H1 (cell line): ENCODE measurements at regions not wholly inside any gene's neighbourhood (a gene's known extent, or its start where the extent isn't known, plus 50 kb on each side); places are given as distances from the start of the nearest gene placed in this dataset.

ENCODE experiments used
- CTCF ChIA-PET: fragments of 300-600 bp; sonication (Branson Sonifier 250); formaldehyde crosslinking; loops from one replicate; lab custom pipeline; 2021; ENCODE audit not compliant: partially characterized antibody; lab: Charles Lee
- POLR2A ChIA-PET: fragments of 300-600 bp; sonication (Branson Sonifier 250); formaldehyde crosslinking; loops from one replicate; lab custom pipeline; 2021; ENCODE audit warnings: inconsistent platforms; ENCODE audit not compliant: partially characterized antibody; lab: Charles Lee
- DNase-seq, 2 experiments: peaks; one replicate each; pipeline versions ENCODE4 v3.0.0 to v3.0.0-alpha.2; 2010 to 2022; ENCODE audit warnings: low spot score in 2 of 2, low read depth in 1 of 2, mixed read lengths in 1 of 2
- FAIRE-seq: peaks from 2 replicates; lab custom pipeline; 2011; peaks lifted over from hg19 to GRCh38; lab: Jason Lieb, UNC
- H2AFZ ChIP-seq: 2 replicates; pipeline ENCODE4 v1.8.1; 2012; ENCODE audit warnings: low read length, inconsistent platforms
- H2AK5ac ChIP-seq: 2 replicates; pipeline ENCODE4 v1.6.1; 2013; ENCODE audit warnings: low read depth, low read length
- H2BK120ac ChIP-seq: replicated peaks from 2 replicates; pipeline ENCODE3; 2013; ENCODE audit warnings: low read depth, low read length, inconsistent platforms
- H2BK12ac ChIP-seq: 2 replicates; pipeline ENCODE4 v1.6.1; 2013; ENCODE audit warnings: low read depth, low read length
- H2BK15ac ChIP-seq: 2 replicates; pipeline ENCODE4 v1.6.1; 2013; ENCODE audit warnings: low read length
- H2BK20ac ChIP-seq: 2 replicates; pipeline ENCODE4 v1.6.1; 2013; ENCODE audit warnings: low read length
- H2BK5ac ChIP-seq: 2 replicates; pipeline ENCODE4 v1.6.1; 2013; ENCODE audit warnings: low read depth, low read length
- H3K14ac ChIP-seq: 2 replicates; pipeline ENCODE4 v1.6.1; 2013; ENCODE audit warnings: inconsistent platforms; ENCODE audit not compliant: insufficient read length
- H3K18ac ChIP-seq: 2 replicates; pipeline ENCODE4 v1.6.1; 2013; ENCODE audit warnings: low read length; ENCODE audit errors: extremely low read depth
- H3K23ac ChIP-seq: 2 replicates; pipeline ENCODE4 v1.6.1; 2013; ENCODE audit warnings: inconsistent platforms; ENCODE audit not compliant: insufficient read length
- H3K23me2 ChIP-seq: 2 replicates; pipeline ENCODE4 v1.6.1; 2013; ENCODE audit warnings: low read depth, low read length
- H3K27ac ChIP-seq: 2 replicates; pipeline ENCODE4 v1.6.1; 2011; ENCODE audit warnings: low read depth, low read length, inconsistent platforms
- H3K27me3 ChIP-seq, 4 experiments: replicated peaks in 1 of 4; 1 replicate in 1 of 4; 2 replicates in 3 of 4; pipeline versions ENCODE4 v1.6.1 to v1.8.1; 2011 to 2013; ENCODE audit warnings: low read length in 3 of 4, mild to moderate bottlenecking in 3 of 4, inconsistent platforms in 2 of 4, mixed read lengths in 2 of 4, moderate library complexity in 1 of 4; ENCODE audit not compliant: control insufficient read depth in 3 of 4, insufficient read depth in 3 of 4; ENCODE audit errors: extremely low read depth in 1 of 4
- H3K36me3 ChIP-seq, 4 experiments: 2 replicates each; pipeline versions ENCODE4 v1.6.1 to v1.8.1; 2011 to 2013; ENCODE audit warnings: mild to moderate bottlenecking in 4 of 4, low read length in 3 of 4, moderate library complexity in 2 of 4, control low read depth in 1 of 4, inconsistent platforms in 1 of 4; ENCODE audit not compliant: insufficient read depth in 4 of 4, control insufficient read depth in 2 of 4
- H3K4ac ChIP-seq: replicated peaks from 2 replicates; pipeline ENCODE3; 2013; ENCODE audit warnings: low read length, low read depth, mixed read lengths, inconsistent platforms; ENCODE audit not compliant: insufficient read length
- H3K4me1 ChIP-seq, 4 experiments: replicated peaks in 1 of 4; 1 replicate in 1 of 4; 2 replicates in 3 of 4; pipeline versions ENCODE4 v1.6.1 to v1.8.1; 2011 to 2013; ENCODE audit warnings: low read length in 3 of 4, inconsistent platforms in 2 of 4, mixed read lengths in 1 of 4; ENCODE audit not compliant: insufficient read depth in 4 of 4, control insufficient read depth in 3 of 4
- H3K4me2 ChIP-seq, 2 experiments: 2 replicates each; pipeline versions ENCODE4 v1.6.1 to v1.8.1; 2011 to 2013; ENCODE audit warnings: low read depth in 2 of 2, low read length in 2 of 2, control low read depth in 1 of 2, inconsistent platforms in 1 of 2, mild to moderate bottlenecking in 1 of 2; ENCODE audit not compliant: insufficient read depth in 1 of 2
- H3K4me3 ChIP-seq, 4 experiments: fragments of 200-600, 300-600 bp in 1 of 4; sonication (generic), shearing (Covaris generic), sonication (Bioruptor Twin) in 1 of 4; 2 replicates each; pipeline versions ENCODE4 v1.5.1 to v1.8.1; 2011 to 2016; ENCODE audit warnings: low read length in 4 of 4, low read depth in 3 of 4, control low read depth in 2 of 4, inconsistent platforms in 2 of 4, mild to moderate bottlenecking in 2 of 4, mixed read lengths in 1 of 4, moderate library complexity in 1 of 4; ENCODE audit not compliant: insufficient read depth in 2 of 4; ENCODE audit errors: extremely low read depth in 1 of 4
- H3K56ac ChIP-seq: replicated peaks from 2 replicates; pipeline ENCODE3; 2013; ENCODE audit warnings: low read depth, mild to moderate bottlenecking, mixed read lengths, low read length, inconsistent platforms; ENCODE audit not compliant: insufficient read length
- H3K79me1 ChIP-seq: 2 replicates; pipeline ENCODE4 v1.6.1; 2013; ENCODE audit warnings: low read depth, low read length, control low read depth
- H3K79me2 ChIP-seq, 2 experiments: 2 replicates each; pipeline versions ENCODE4 v1.6.1 to v1.8.1; 2012 to 2013; ENCODE audit warnings: low read length in 2 of 2, mild to moderate bottlenecking in 2 of 2, inconsistent platforms in 1 of 2; ENCODE audit not compliant: insufficient read depth in 2 of 2, control insufficient read depth in 1 of 2
- H3K9ac ChIP-seq, 4 experiments: replicated peaks in 1 of 4; 1 replicate in 1 of 4; 2 replicates in 3 of 4; pipeline versions ENCODE4 v1.6.1 to v1.8.1; 2011 to 2013; ENCODE audit warnings: low read depth in 3 of 4, low read length in 3 of 4, control low read depth in 2 of 4, mild to moderate bottlenecking in 2 of 4, moderate library complexity in 2 of 4, inconsistent platforms in 1 of 4; ENCODE audit errors: extremely low read depth in 1 of 4
- H3K9me3 ChIP-seq, 2 experiments: 2 replicates each; pipeline versions ENCODE4 v1.6.1 to v1.8.1; 2012 to 2013; ENCODE audit warnings: mild to moderate bottlenecking in 2 of 2, moderate library complexity in 2 of 2, control low read depth in 1 of 2, inconsistent platforms in 1 of 2, low read depth in 1 of 2, low read length in 1 of 2, mixed read lengths in 1 of 2; ENCODE audit not compliant: insufficient read depth in 2 of 2
- H4K20me1 ChIP-seq, 2 experiments: replicated peaks in 1 of 2; 2 replicates each; pipeline versions ENCODE3 to v1.8.1; 2011 to 2013; ENCODE audit warnings: inconsistent platforms in 2 of 2, low read length in 2 of 2, mild to moderate bottlenecking in 1 of 2; ENCODE audit not compliant: insufficient read depth in 2 of 2, control insufficient read depth in 1 of 2
- H4K5ac ChIP-seq: 2 replicates; pipeline ENCODE4 v1.6.1; 2013; ENCODE audit warnings: low read length, low read depth, mixed read lengths, inconsistent platforms; ENCODE audit not compliant: insufficient read length
- H4K8ac ChIP-seq: 2 replicates; pipeline ENCODE4 v1.8.0; 2013; ENCODE audit warnings: mild to moderate bottlenecking, moderate library complexity, low read length, inconsistent platforms; ENCODE audit not compliant: insufficient read depth; ENCODE audit errors: extremely low read depth
- H4K91ac ChIP-seq: replicated peaks from 2 replicates; pipeline ENCODE3; 2013; ENCODE audit warnings: low read length, mixed read lengths, inconsistent platforms; ENCODE audit not compliant: insufficient read length
- JUND ChIP-seq: IDR thresholded peaks from 2 replicates; pipeline ENCODE4 v1.6.1; 2011; ENCODE audit warnings: mild to moderate bottlenecking, improper control_type of control experiment, low read length
- RBBP5 ChIP-seq: IDR thresholded peaks from 2 replicates; pipeline ENCODE4 v1.7.1; 2012; ENCODE audit warnings: low read depth, mild to moderate bottlenecking, inconsistent platforms, low read length, moderate library complexity, borderline replicate concordance
- SP4 ChIP-seq: IDR thresholded peaks from 2 replicates; pipeline ENCODE4 v1.6.1; 2012; ENCODE audit warnings: low read length, inconsistent platforms
- TAF7 ChIP-seq: optimal IDR thresholded peaks from 2 replicates; pipeline ENCODE3; 2011; ENCODE audit warnings: low read depth, mild to moderate bottlenecking, inconsistent platforms, low read length, moderate library complexity, borderline replicate concordance
- ZNF274 ChIP-seq: IDR thresholded peaks from 2 replicates; pipeline ENCODE4 v1.7.0; 2012; ENCODE audit warnings: low read length, borderline replicate concordance; ENCODE audit errors: extremely low read depth
- WGBS, 2 experiments: shearing (Covaris generic) in 1 of 2; methylation state at CpG; one replicate each; pipeline versions ENCODE4 v1.1.6 to v1.1.7; 2013 to 2015; ENCODE audit warnings: low lambda C conversion rate in 2 of 2, mixed read lengths in 2 of 2, inconsistent platforms in 1 of 2, low coverage in 1 of 2, missing lambda C conversion rate in 1 of 2; ENCODE audit not compliant: insufficient replicate concordance in 2 of 2, insufficient coverage in 1 of 2, insufficient read length in 1 of 2; ENCODE audit errors: extremely low coverage in 1 of 2, missing lambda C conversion rate in 1 of 2; 5-methylcytosine and 5-hydroxymethylcytosine counted together

GRCh38 chr1:50278961-50279360, 144.3 kb downstream of the DMRTA2 start:
- no peak overlapping the region for H3K27ac ChIP-seq
- H3K27me3 ChIP-seq, result no peaks in the 10 kb centered on the region
- H3K4me1 ChIP-seq, result peaks cover 0 to 14% (median 10%) of the 10 kb centered on the region in 4 experiments; a peak in 6 of 7 replicates
- no peak overlapping the region for H2BK15ac ChIP-seq
- no peaks in the 10 kb centered on the region for H3K79me2 ChIP-seq
- whole genome bisulfite sequencing, 2 experiments, result 63% methylated on average over 3 of the region's 3 CpGs; no CpG with 5 or more reads in 1 of the 2 experiments
- no peak overlapping the region for H4K91ac ChIP-seq
- H4K5ac ChIP-seq, result no peak overlapping the region
- no peak overlapping the region for H2BK5ac ChIP-seq
- H2BK120ac ChIP-seq, result no peak overlapping the region
- FAIRE-seq (no peak), DNase-seq (no peak)
- no peaks in the 10 kb centered on the region for H3K36me3 ChIP-seq
- H3K4me2 ChIP-seq, result no peak overlapping the region
- no peak overlapping the region for H2AK5ac ChIP-seq
- H3K4me3 ChIP-seq, result no peak overlapping the region
- no peak overlapping the region for H4K8ac ChIP-seq
- POLR2A ChIA-PET, result no interaction called here
- H3K18ac ChIP-seq, result no peak overlapping the region
- H2BK12ac ChIP-seq, result no peak overlapping the region
- H2BK20ac ChIP-seq, result no peak overlapping the region
- H3K23me2 ChIP-seq, result no peaks in the 10 kb centered on the region
- no peak overlapping the region for H2AFZ ChIP-seq
- CTCF ChIA-PET, result interaction anchor here (0.8 to 1.3 kb wide), 2 partner anchors 10 to 56 kb away, joined by 3 to 5 read pairs; no protein-coding TSS in a partner anchor
- no peaks in the 10 kb centered on the region for H3K9me3 ChIP-seq
- no peak overlapping the region for H3K14ac ChIP-seq
- H3K9ac ChIP-seq, result no peak overlapping the region
- no peaks in the 10 kb centered on the region for H4K20me1 ChIP-seq
- no peak overlapping the region for H3K23ac ChIP-seq
- no peak overlapping the region for H3K4ac ChIP-seq
- no peaks in the 10 kb centered on the region for H3K79me1 ChIP-seq
- no peak overlapping the region for H3K56ac ChIP-seq
- TF ChIP-seq ZNF274, result no peak
- TF ChIP-seq RBBP5, result no peak
- no peak for TF ChIP-seq JUND
- TF ChIP-seq TAF7, result no peak
- no peak for TF ChIP-seq SP4
